Activated gamma-delta T cell treated with Interleukin-2 at 50 U/mL for 16 hours (primary cell): ENCODE measurements at regions not wholly inside any gene's neighbourhood (a gene's known extent, or its start where the extent isn't known, plus 50 kb on each side); places are given as distances from the start of the nearest gene placed in this dataset.

Experiments
- DNase-seq: peaks from one replicate; pipeline ENCODE4 v3.0.0-alpha.2; 2020

DNA sequence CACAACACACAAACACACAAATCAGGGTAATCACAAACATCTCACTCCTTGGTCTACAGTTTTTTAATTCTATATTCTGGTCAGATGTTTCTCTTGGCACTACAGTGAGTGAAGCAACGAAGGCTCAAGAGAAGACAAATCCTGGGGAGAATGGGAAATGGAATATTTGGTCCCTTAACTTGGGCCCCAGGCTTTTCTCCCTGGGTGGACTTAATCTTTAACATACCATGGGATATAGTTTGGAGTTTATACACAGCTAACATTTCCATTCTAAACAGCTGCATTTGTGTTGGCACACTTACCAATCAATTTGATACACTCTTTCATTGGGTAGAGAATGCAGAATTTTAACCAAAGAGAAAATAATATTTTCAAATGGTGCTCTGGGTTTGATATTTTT, 1132.6 kb upstream of the SLC10A2 start:
- no peak for DNase-seq

DNA sequence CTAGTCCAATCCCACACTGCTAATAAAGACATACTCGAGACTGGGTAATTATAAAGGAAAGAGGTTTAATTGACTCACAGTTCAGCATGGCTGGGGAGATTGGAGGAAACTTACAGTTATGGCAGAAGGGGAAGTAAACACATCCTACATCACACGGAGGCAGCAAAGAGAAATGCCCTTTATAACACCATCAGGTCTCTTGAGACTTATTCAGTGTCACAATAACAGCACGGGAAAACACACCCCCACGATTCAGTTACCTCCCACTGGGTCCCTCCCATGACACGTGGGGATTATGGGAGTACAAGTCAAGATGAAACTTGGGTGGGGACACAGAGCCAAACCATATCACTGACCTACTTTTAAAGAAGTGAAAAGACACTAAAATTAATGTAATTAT, 1130.4 kb upstream of the SLC10A2 start:
- no peak for DNase-seq

DNA sequence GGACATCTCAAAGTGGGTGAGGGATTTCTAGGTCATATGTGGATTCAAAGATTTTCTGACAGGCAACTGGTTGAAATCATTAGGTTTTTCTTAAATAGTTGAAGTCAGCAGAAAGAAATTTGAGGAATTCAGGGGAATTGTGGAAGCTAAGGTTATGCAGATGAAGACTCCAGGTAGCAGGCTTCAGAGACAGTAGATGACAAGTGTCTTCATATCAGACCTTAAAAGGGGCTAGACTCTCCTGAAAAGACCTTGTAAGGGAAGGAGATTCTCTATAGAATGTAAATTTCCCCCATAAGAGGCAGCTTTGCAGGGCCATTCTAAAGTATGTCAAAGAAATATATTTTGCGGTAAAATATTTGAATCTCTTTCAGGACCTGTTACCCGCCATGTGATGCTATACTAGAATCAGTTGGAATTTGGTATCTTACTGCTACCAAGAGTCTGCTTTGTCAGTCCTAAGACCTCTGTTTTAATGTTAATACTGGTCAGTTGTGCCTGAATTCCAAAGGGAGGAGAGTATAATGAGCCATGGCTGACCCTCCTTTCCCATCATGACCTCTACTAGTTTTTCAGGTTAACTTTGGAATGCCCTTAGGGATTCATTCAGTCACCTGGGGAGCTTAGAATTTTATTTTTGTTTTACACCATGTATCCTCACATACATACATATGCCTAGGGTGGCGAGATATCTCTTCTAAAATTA, 1115.5 kb upstream of the SLC10A2 start:
- no peak for DNase-seq

DNA sequence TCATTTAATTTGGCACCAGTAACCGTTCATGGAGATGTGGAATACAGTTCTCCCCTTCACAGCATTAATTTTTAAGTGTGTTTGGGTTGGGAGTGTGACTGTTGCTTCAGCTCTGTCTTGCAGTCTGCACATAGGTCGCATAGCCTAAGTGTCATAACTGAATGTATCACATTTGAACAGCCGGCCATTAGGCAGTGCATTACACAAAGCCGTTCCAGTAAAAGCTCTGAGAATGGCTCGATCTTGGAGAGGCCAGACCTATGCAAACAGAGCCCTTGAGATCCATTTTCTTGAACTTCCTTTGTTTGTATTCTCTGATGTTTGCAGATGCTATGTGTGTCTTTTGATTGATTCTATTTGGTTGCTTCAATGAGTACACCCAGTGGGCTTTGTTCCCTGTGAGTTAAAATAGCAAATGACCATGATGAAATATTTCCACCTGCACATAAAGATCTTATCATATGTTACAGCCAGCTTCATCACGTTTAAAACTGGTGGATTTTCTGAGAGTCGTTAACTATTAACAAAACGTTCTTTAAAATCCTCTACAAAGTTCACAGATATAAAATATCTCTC, 1104.9 kb upstream of the SLC10A2 start:
- DNase-seq = no peak

DNA sequence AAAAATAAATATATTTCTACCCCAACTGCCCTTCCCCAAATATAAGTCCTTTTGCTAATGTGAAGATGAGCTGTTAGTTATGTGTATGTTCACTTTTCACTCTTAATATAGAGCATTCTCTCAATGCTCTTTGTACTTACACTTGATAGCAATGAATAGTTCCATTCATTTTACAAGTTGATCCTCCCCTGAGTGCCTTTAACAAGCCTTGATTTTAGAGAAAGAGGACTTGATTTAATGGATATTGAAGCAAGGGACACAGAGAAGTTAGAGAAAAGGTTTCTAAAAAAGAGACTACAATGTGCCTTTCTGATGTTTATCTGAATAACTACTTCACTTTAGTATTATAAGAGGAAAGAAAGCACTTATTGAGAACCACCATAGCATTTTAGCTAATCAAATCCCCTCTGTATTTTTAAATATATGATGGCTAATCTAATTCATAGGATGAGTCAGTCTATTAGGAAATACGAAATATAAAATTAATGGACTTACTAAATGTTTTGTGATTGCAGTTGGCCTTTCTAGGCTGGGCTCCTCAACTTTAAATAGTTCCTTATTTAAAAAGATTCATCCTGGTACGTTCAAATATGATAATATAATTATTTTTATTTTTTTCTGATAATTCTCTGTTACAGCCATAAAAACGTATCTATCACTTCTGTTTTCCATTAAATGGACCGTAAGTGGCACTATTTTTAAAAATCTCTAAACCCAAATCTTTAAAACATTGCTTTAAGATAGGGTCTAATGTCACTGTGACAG, 1097.8 kb upstream of the SLC10A2 start:
- no peak for DNase-seq

DNA sequence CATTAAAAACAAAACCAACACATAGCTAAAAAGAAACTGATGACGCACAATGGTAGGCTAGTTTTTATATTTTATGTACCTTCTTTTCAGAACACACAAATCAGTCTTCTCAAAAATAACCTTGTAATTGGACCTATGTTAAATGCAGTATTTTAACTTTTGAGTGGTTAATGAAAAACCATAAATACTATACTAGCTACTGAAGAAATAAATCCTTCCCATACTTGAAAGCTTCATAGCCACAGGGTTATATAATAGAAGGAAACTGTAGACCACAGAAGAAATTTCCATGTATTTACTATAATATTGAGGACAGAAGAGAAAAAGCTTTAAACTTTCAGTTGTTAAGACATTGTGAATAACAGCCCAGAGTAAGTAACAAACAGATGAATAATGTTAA, 1094.3 kb upstream of the SLC10A2 start:
- no peak for DNase-seq

DNA sequence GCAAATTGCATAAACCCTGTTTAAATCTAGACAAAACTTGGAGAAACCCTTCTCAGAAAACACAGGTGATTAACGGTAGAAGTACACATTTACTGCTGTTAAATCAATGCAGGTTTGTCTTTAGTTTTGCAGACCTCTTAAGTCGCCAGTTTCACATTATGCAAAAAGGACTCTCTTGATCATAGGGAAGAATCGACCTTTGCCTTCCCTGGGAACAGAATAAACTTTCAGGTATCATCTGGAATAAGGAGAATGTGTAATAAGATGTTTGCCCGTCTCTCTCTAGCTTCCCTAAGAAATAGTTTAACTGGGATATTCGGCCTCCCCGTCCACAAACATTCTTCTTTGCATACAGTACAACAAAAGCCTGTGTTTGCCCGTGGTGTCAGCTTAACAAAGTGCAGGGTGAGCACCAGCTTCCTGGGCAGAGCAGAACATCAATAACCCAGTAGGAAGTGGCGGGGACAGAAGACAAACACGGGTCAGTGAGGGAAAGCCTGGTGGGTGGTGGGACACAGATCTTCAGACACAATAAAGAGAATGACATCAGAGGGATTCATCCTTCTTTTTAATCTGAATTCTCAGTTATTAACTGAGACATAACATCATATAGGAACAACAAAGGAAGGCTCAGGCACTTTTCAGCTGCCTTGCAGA, 1077.7 kb upstream of the SLC10A2 start:
- DNase-seq = no peak

DNA sequence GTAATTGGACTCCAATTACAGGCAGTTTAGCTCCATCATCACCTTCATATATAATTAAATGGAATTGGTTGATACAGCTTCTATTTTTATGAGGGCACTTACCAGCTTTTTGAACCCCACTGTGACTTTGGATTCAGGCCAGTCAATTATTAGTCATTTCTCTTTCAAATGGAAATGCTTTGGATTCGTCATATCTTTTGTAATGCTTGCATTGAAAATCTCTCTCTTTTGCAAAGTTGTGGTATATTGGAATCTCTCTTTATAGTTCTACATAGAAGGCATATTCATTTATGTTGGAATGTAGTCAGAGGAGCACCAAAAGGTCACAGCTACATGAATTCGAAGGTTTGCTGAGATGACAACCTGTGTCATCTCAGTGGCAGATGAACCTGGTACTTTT, 1074.3 kb upstream of the SLC10A2 start:
- DNase-seq = no peak

DNA sequence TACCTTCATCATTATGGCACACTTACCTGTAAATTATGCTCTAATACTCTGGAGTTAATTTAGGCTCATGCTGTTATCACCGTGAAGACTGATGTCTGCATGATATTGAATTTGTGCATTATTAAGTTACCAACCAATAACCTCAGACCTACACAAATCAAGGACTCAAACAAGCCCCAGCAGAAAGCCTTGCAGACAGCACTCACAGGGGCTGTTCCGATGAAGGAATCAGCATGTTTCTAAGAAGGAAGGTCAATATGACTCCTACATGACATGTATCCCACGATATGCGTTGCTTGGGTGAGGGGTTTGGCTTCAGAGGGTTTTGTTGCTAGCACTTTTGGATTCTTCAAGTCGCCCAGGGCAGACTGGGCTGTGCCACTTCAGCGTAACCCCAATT, 1071.2 kb upstream of the SLC10A2 start:
- DNase-seq = no peak

DNA sequence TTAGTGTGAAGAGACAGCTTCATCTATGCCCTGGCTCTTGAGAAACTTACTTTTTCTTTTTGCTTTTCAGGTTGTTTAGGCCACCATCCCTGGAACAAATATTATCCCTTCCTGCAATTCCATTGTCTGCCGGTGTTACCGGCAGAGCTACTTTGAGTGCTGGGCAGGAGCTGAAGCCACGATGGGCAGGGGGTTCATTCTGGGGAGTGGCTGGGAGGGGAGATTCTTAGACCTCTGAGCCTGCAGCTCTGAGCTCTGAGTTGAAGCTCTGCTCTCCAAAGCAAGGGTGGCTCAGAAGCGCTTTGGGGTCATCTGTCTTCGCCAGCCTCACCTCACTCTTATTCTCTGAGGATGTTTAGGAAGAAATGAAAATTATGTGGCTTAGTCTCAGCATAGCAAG, 1066.6 kb upstream of the SLC10A2 start:
- no peak for DNase-seq

DNA sequence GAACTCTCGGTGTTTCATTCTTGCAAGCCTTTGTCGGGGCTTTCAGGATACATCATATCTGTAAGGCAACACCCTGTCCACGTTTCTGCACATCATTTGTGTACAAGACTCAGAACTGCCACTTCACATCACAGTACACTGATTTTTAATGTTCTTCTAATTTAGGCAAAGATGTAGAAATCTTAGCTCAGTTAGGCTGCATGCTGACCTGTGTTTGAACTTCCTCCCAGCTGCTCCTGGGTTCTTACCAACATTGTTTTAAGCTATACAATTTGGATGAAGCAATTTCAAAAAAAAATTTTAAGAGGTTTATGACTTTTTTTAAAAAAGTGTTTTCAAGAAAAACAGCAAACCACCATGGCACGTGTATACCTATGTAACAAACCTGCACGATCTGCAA, 1047.9 kb upstream of the SLC10A2 start:
- DNase-seq = no peak

DNA sequence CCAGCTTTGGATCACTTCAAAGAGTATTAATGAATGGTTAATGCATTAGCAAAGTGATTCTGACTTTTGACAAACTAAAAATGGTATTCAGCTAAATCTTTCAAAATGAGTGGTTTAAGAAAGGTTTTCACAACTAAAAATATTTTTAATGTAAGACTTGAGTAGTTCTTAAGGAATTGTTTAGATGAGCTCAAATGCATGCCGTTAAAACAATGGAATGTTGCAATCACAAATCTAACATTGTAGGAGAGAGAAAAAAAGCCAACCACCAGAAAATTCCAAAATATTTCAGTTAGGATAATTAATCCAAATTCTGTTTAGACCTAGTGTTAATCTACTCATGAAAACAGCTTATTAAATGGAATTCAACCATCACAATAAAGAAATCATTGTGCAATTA, 1044.8 kb upstream of the SLC10A2 start:
- no peak for DNase-seq

DNA sequence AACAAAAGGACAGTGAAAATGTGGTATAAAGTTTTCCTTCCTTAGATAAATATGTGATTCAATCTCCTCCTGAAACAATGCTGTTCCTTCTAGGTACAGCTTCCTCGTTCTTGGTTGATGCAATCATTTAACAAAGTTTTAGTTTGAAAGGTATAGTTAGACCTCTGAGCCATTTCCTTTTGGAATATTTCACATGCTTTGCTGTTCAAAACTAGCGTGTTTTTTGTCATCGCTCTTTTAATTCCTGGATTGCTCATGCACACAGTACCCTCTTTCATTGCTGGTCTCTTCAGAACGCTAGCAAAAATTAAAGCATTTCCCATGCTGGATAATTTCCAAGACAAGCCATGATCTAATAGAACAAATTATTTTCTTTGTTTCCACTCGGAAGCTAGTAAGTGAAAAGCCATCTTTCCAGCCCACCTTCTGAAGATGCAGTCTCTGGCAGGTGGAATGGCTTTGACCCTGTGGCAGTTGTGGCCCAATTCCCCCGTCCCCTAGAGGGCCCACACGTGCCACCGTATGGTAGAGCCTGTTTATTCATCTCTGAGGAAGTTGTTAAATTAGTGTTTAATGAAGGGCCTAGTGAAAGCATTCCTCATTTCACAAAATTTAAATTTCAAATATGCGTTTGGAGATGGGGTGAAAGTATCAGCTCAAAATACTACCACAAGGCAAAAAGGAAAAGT, 1040.6 kb upstream of the SLC10A2 start:
- no peak for DNase-seq

DNA sequence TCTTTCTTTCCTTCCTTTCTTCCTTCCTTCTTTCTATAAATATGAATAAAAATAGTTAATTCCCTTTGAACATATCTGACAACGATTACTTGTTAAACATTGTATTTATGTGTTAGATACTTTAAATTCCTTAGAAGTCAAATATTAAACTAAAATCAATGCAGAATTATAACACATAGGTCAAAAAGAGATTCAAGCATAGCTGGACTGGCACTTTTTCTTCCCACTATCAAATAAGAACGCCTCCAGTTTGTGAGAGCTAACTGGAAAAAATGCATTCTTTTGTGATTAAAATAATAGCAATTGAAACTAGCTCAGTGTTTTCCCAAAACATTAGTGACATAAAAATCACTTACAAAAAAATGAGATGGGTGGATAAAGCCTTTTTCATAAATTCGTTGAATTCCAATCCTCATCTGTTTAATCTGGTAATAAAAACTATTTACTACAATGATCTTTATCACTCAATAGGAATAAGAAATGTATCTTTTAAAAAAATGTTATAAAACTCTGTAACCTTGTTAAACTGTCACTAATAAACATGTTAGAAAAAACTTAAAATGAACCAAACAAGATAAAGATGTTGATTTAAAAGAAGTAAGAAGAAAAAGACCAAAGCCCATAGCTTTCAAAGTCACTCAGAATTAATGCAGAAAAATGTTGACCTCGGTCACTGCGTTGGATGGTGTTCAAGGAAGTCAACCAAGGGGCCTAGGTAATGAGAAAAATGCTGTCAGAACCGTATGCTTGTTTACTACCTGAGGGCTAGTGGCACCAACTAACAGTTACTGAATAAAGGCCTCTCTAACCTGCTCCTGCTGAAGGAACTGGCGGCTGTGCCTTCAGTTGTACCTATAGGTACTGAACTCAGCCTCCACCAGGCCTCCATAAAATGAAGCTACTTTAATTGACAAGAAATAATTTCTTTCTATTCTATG, 1039.5 kb upstream of the SLC10A2 start:
- no peak for DNase-seq

DNA sequence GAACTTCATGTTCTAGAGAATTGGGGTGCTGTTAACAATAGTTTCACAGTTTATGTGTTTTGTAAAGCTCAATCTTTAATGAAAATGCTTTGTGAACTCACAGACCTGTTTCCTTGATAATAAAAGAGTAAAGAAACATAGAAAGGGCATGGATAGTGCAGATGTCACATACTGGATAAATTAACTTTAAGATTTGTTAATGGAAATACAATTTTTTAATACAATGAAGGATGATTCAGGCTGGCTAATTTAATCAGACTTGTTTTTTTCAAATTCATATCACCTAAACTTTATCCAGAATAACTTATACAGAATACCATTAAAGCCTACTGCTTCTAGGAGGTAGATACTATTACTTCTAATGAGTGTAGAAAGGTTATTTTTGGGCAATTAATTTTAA, 1033.5 kb upstream of the SLC10A2 start:
- no peak for DNase-seq

DNA sequence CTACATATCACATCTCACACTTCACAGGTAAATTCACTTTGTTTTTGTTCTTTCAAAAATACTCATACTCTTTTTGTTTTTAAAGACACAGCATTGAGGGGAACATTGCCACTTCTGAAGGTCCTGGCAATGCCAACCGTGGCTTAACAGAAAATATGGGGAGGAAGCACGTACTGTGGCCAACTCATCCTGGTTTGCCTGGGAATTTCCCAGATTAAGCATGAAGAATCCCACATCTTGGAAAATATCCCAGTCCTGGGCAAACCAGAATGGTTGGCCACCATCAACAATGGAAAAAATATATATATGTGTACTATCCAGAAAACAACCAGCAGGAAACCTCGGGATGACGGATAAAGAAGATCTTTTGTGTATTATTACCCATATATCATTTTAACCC, 1032.2 kb upstream of the SLC10A2 start:
- DNase-seq = no peak

DNA sequence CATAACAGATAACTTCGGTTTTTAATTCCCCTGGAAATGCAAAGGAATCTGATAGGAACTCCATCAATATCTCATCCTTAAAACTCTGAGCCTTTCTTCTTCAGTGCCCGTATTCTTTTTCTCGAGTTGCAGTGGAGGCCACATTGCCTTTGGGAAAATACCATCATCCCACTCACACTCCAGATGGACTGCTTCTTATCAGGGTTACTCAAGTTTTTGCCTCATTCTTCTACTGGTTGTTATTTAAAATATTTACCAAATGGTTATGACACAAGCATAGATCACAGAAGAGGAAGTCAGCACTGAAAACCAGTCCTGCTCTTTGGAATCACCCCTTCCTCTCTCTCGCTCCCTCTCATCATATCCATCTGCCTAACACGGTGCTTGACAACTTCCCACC, 1020.5 kb upstream of the SLC10A2 start:
- DNase-seq = no peak

DNA sequence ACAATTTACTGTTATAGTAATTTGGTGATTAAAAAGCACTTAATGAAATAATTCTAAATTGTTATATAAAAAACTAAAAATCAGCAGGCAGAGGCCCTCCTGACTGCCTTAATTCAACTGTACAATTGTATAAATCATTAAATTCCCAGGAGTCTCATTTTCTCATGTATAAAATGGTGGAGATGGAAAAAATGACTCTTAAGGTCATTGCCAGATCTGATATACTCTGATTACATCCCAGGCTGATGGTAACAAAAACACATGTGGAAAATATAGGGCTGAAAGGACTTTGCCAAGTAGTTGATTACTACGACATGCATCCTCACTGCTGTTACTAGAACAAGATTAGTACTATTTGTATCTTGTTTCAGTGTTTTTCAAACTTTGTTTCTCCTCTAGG, 1020.0 kb upstream of the SLC10A2 start:
- DNase-seq = no peak

DNA sequence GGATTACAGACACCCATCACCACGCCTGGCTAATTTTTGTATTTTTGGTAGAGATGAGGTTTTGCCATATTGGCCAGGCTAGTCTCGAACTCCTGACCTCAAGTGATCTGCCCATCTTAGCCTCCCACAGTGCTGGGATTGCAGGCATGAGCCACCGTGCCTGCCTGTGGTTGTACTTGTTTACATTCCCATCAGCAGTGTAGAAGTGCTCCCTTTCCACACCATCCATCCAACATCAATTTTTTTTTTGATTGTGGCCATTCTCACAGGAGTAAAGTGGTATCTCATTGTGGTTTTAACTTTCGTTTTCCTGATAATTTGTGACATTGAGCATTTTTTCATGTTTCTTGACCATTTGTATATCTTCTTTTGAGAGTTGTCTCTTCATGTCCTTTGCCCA, 1019.4 kb upstream of the SLC10A2 start:
- DNase-seq = no peak

DNA sequence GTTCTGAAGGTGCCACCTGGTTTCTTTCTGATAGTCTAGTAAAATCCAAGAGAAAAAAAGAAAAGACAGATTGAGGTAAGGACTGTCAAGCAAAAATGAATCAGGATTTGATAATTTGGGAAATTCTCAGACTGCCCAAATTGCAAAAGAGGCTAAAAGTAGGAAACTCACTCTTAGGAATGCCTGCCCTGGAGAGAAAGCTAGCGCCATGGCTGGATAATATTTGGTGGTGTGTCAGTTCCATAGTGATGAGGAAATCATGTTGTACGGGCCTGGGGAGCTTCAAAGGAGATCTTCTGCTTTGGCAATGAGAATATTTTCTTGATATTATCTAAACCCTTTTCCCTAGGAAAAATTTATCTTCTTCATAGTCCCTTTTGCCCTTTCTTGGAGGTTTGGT, 1008.1 kb upstream of the SLC10A2 start:
- DNase-seq = no peak

DNA sequence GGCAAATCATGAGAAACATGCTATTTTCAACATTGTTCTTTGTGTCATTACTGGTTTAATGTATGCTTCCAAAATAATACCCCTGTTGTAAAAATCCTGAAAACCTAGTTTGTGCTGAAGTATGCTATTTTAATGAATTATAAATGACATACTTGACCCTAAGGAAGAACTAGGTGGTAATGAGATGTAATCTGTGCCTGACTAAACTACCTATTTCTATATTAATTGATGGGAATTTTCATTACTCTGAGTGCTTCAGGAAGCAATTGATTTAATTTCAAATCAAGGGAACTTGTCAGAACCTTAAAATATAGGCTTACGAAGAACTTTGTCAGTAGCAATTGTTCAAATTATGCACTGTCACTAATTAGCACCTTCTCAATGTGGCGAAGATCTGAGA, 1005.6 kb upstream of the SLC10A2 start:
- DNase-seq = no peak

DNA sequence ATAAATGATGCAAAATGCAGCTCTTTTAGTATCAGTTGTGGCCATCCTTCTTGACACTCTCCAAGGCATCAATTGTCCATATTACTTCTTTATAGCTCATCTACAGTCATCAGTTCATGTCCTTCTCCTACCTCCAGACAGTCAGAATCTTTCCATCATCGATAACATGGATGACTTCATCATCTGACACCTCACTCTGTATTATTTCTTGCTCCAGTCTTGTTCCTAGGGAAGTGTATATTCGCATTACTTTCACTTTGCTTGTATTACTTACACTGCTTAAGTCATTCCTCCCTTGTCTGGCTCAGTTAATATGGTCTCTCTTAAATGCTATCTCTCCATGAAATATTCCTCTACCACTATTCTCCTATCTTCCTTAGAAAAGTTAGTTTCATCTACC, 999.1 kb upstream of the SLC10A2 start:
- no peak for DNase-seq
